ENCODE measurements at regions not wholly inside any gene's neighbourhood (a gene's known extent, or its start where the extent isn't known, plus 50 kb on each side); places are given as distances from the start of the nearest gene placed in this dataset.
"Not testable (repeated sequence)": the region's sequence is repeated elsewhere in the genome, so short reads cannot be mapped to it uniquely, and the experiment has no call there.

DNA sequence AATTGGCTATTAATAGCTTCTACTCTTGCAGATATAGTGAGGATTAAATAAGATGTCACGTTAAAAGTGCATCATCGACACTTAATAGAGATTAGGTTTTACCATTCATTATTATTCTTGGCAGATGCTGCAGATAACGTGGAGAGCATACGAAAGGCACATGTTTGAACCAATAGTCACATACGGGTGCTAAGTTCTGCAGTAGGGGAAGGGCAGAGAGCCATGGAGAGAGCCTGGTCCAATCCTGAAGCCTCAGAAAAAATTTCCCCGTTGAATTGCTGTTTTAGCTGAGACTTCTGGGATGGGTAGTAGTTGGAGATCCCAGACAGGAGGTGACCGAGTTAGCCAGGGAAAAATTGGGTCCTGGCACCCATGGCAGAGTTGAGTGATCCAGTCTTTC is 72.4 kb upstream of the KRTAP5-11 start:
- TF ChIP-seq, protein P1, sequence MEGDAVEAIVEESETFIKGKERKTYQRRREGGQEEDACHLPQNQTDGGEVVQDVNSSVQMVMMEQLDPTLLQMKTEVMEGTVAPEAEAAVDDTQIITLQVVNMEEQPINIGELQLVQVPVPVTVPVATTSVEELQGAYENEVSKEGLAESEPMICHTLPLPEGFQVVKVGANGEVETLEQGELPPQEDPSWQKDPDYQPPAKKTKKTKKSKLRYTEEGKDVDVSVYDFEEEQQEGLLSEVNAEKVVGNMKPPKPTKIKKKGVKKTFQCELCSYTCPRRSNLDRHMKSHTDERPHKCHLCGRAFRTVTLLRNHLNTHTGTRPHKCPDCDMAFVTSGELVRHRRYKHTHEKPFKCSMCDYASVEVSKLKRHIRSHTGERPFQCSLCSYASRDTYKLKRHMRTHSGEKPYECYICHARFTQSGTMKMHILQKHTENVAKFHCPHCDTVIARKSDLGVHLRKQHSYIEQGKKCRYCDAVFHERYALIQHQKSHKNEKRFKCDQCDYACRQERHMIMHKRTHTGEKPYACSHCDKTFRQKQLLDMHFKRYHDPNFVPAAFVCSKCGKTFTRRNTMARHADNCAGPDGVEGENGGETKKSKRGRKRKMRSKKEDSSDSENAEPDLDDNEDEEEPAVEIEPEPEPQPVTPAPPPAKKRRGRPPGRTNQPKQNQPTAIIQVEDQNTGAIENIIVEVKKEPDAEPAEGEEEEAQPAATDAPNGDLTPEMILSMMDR (conservative IDR thresholded peaks at IDR 0.05; ENCODE audit: low read length): not testable (repeated sequence)
- not testable (repeated sequence) for TF ChIP-seq EZH2phosphoT487 (IDR thresholded peaks at IDR 0.05; ENCODE audit: borderline replicate concordance, low read depth, low read length)

Measured in OCI-LY7 (cell line).